ENCODE measurements at regions not wholly inside any gene's neighbourhood (a gene's known extent, or its start where the extent isn't known, plus 50 kb on each side); places are given as distances from the start of the nearest gene placed in this dataset.
A peak's percentile ranks its signal among the peaks of the same experiment; 100 is the strongest.

DNA sequence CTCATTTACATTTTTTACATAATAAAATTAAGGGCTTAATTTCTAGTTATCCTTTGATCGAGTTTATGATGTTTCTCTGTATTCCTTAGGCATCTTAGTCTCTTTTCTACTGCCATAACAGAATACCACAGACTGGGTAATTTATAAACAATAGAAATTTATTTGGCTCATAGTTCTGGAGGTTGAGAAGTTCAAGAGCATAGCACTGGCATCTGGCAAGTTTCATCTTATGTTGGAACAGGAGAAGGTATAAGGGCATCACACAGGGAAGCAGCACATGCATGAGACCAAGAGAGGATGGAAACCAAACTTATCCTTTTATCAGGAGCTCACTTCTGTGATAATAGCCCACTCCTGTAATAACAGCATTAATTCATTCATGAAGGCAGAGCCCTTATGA, 284.9 kb upstream of the COX7C start:
- no peak overlapping the region for H3K27ac ChIP-seq (ENCODE audit: low read depth, low read length)
- H3K27me3 ChIP-seq (ENCODE audit: control insufficient read depth, insufficient read depth, low read length): no peaks in the 10 kb centered on the region
- H3K4me3 ChIP-seq (ENCODE audit: low read depth, low read length): no peak overlapping the region
- no peaks in the 10 kb centered on the region for H3K4me1 ChIP-seq (ENCODE audit: control insufficient read depth, insufficient read depth, low read length)
- H3K9me3 ChIP-seq (ENCODE audit: control insufficient read depth, insufficient read depth, low read length): no peaks in the 10 kb centered on the region
- H3K36me3 ChIP-seq (ENCODE audit: control insufficient read depth, insufficient read depth, low read length): no peaks in the 10 kb centered on the region
- no peak for DNase-seq (ENCODE audit: low read depth in 4 of 6, low spot score in 6 of 6)
- no CpG with 5 or more reads among the region's 1 CpG for WGBS (ENCODE audit: insufficient coverage)

DNA sequence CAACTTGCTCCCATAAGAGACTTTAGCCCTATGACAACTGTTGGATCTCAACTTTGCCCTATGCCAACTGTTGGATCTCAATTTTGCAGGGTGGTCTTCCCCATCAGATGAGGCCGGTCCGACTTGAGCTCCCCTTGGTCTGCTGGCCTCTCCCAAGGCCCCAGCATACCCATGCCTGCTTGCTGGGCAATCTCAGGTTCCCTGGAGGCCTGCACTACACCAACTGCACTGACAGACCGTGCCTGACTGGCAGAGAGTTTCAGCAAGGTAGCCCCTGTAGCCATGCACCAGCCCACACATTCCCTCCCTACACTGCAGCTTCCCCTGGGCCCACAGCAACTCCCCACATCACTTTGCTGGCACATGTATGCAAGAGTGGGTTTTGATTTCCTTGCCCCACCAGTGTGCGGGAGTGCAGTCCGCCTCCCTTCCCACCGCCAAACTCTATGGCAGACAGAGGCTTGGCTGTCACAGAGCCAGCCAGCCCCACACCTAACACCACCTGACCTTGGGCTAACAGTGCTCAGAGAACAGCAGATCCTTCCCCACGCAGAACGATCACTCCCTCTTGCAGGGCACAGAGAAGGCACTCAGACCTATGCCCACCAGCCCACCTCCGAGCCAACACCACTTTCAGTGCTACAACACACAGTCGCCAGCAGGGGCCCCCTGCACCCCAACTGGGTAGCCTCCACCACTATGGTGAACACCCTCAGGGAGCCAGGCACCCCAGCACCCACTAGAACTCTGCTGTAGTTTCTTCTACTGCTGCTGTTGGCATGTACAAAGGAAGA, 279.9 kb upstream of the COX7C start:
- no peaks in the 10 kb centered on the region for H3K36me3 ChIP-seq (ENCODE audit: control insufficient read depth, insufficient read depth, low read length)
- no peaks in the 10 kb centered on the region for H3K27me3 ChIP-seq (ENCODE audit: control insufficient read depth, insufficient read depth, low read length)
- H3K27ac ChIP-seq (ENCODE audit: low read depth, low read length): no peak overlapping the region
- H3K4me1 ChIP-seq (ENCODE audit: control insufficient read depth, insufficient read depth, low read length): no peaks in the 10 kb centered on the region
- H3K9me3 ChIP-seq (ENCODE audit: control insufficient read depth, insufficient read depth, low read length): no peaks in the 10 kb centered on the region
- WGBS (ENCODE audit: insufficient coverage): 98% methylated on average over 10 of the region's 10 CpGs
- H3K4me3 ChIP-seq (ENCODE audit: low read depth, low read length): no peak overlapping the region
- no peak for DNase-seq (ENCODE audit: low read depth in 4 of 6, low spot score in 6 of 6)

DNA sequence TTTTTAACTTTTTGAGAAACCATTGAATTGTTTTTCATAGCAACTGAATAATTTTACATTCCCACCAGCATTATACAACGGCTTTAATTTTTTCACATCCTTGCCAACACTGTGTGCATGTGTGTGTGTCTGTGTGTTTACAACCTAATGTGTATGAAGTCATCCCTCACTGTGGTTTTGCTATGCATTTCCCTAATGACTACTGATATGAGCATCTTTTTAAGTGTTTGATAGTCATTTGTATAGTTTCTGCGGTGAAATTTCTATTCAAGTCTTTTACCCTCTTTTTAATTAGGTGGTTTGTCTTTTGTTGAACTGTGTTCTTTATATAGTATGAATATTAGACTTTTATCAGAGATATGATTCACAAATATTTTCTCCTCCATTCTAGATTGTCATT, 263.1 kb upstream of the COX7C start:
- DNase-seq (ENCODE audit: low read depth in 4 of 6, low spot score in 6 of 6): no peak
- no CpG with 5 or more reads among the region's 2 CpGs for WGBS (ENCODE audit: insufficient coverage)
- Histone ChIP-seq H3K27me3 (ENCODE audit: control insufficient read depth, insufficient read depth, low read length) (no peaks in the 10 kb centered on the region), H3K4me3 (ENCODE audit: low read depth, low read length) (no peak overlapping the region), H3K4me1 (ENCODE audit: control insufficient read depth, insufficient read depth, low read length) (no peaks in the 10 kb centered on the region), H3K27ac (ENCODE audit: low read depth, low read length) (no peak overlapping the region), H3K36me3 (ENCODE audit: control insufficient read depth, insufficient read depth, low read length) (no peaks in the 10 kb centered on the region), H3K9me3 (ENCODE audit: control insufficient read depth, insufficient read depth, low read length) (no peaks in the 10 kb centered on the region)

DNA sequence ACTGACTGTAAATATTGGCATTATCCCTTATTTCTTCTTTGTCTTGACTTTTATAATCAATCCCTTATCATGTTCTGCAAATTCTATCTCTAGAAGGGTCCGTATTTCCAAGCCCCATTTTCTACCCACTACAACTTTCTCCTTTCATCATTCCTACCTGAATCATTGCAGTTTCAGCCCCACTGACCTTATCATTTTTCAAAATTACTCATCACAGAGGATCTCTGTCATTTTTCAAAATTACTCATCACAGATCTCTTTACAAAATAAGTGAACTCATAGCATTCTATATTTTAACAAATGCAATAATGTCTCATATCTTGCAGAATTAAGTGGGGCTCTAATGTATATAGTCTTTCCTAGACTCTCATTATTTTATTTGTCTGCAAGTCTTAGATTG, 256.9 kb upstream of the COX7C start:
- Histone ChIP-seq H3K4me1 (ENCODE audit: control insufficient read depth, insufficient read depth, low read length) (no peaks in the 10 kb centered on the region), H3K27me3 (ENCODE audit: control insufficient read depth, insufficient read depth, low read length) (no peaks in the 10 kb centered on the region)
- WGBS (ENCODE audit: insufficient coverage): 95% methylated on average over 1 of the region's 1 CpG

DNA sequence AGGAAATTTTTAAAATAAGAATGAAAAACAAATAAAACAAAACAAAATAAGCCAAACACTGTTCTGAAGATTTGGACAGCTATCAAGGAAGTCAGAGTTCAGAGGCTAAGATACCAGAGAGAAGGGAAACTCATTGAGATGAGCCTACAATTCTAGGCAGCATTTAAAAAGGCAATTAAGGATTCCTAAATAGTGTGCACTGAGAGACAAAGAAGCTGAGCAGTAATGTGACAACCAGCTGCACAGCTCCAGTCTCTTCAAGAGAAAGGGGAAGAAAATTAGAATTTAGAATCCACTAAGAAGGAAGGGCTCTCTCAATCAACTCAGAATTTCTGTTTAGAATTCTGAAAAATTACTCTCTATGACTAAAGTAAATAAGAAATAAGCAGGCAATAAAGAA, 246.7 kb upstream of the COX7C start:
- H3K27me3 ChIP-seq (ENCODE audit: control insufficient read depth, insufficient read depth, low read length): no peaks in the 10 kb centered on the region
- no peaks in the 10 kb centered on the region for H3K36me3 ChIP-seq (ENCODE audit: control insufficient read depth, insufficient read depth, low read length)
- H3K4me3 ChIP-seq (ENCODE audit: low read depth, low read length): no peak overlapping the region
- H3K9me3 ChIP-seq (ENCODE audit: control insufficient read depth, insufficient read depth, low read length): peaks cover 3% of the 10 kb centered on the region
- H3K27ac ChIP-seq (ENCODE audit: low read depth, low read length): no peak overlapping the region
- DNase-seq (ENCODE audit: low read depth in 4 of 6, low spot score in 6 of 6): peak in 5 of 6 donors; percentile 1 to 70 (median 14)
- H3K4me1 ChIP-seq (ENCODE audit: control insufficient read depth, insufficient read depth, low read length): no peaks in the 10 kb centered on the region

More for the DNA sequence above, 256.9 kb upstream of the COX7C start:
- DNase-seq (ENCODE audit: low read depth in 4 of 6, low spot score in 6 of 6): no peak
- no peak overlapping the region for H3K4me3 ChIP-seq (ENCODE audit: low read depth, low read length)
- no peaks in the 10 kb centered on the region for H3K9me3 ChIP-seq (ENCODE audit: control insufficient read depth, insufficient read depth, low read length)
- no peak overlapping the region for H3K27ac ChIP-seq (ENCODE audit: low read depth, low read length)
- no peaks in the 10 kb centered on the region for H3K36me3 ChIP-seq (ENCODE audit: control insufficient read depth, insufficient read depth, low read length)

DNA sequence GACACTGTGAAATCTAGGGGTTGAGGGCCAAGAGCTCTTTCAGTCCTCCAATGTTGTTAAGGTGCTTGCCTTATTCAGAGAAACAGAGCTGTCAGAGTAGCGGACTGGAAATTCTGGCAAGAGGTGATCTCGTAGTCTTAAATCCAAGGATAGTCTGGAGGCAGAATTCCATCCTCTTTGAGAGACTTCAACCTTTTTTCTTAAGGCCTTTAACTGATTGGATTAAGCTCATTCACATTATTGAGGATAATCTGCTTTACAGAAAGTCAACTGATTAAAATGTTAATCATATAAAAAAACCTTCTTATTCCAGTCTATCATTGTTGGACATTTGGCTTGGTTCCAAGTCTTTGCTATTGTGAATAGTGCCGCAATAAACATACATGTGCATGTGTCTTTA, 243.1 kb upstream of the COX7C start:
- no peak overlapping the region for H3K4me3 ChIP-seq (ENCODE audit: low read depth, low read length)
- WGBS (ENCODE audit: insufficient coverage): 80% methylated on average over 1 of the region's 3 CpGs

DNA sequence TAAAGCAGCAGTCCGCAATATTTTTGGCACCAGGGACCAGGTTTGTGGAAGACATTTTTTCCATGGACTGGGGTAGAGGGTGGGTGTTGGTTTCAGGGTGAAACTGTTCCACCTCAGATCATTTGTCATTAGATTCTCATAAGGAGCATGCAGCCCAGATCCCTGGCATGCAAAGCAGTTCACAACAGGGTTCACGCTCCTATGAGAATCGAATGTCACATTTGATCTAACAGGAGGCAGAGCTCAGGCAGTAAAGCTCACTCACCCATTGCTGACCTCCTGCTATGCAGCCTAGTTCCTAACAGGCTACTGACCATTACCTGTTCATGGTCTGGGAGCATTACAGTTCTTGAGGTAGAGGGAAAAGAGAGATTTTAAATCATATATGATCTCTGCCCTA, 241.5 kb upstream of the COX7C start:
- no peaks in the 10 kb centered on the region for H3K4me1 ChIP-seq (ENCODE audit: control insufficient read depth, insufficient read depth, low read length)
- peaks cover 3% of the 10 kb centered on the region for H3K9me3 ChIP-seq (ENCODE audit: control insufficient read depth, insufficient read depth, low read length)

More for the DNA sequence above, 243.1 kb upstream of the COX7C start:
- no peaks in the 10 kb centered on the region for H3K27me3 ChIP-seq (ENCODE audit: control insufficient read depth, insufficient read depth, low read length)
- H3K4me1 ChIP-seq (ENCODE audit: control insufficient read depth, insufficient read depth, low read length): no peaks in the 10 kb centered on the region
- DNase-seq (ENCODE audit: low read depth in 4 of 6, low spot score in 6 of 6): peak in 1 of 6 donors; percentile 14
- peaks cover 3% of the 10 kb centered on the region for H3K9me3 ChIP-seq (ENCODE audit: control insufficient read depth, insufficient read depth, low read length)
- no peak overlapping the region for H3K27ac ChIP-seq (ENCODE audit: low read depth, low read length)
- no peaks in the 10 kb centered on the region for H3K36me3 ChIP-seq (ENCODE audit: control insufficient read depth, insufficient read depth, low read length)

DNA sequence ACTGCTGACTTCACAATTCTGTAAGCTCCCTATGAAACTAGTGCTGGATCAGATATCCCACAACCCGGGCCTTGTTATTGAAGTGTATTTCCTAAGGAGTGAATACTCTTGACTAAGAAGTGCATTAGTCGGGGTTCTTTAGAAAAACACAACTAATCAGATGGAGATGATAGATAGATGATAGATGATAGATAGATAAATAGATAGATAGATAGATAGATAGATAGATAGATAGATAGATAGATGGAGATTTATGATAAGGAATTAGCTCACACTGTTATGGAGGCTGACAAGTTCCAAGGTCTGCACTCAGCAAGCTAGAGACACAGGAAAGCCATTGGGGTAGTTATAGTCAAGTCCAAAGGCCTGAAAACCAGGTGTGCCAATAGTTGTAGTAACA, 214.6 kb upstream of the COX7C start:
- WGBS (ENCODE audit: insufficient coverage): no CpG with 5 or more reads among the region's 2 CpGs
- H3K27ac ChIP-seq (ENCODE audit: low read depth, low read length): no peak overlapping the region
- H3K36me3 ChIP-seq (ENCODE audit: control insufficient read depth, insufficient read depth, low read length): no peaks in the 10 kb centered on the region
- H3K4me1 ChIP-seq (ENCODE audit: control insufficient read depth, insufficient read depth, low read length): no peaks in the 10 kb centered on the region
- no peak overlapping the region for H3K4me3 ChIP-seq (ENCODE audit: low read depth, low read length)
- no peaks in the 10 kb centered on the region for H3K27me3 ChIP-seq (ENCODE audit: control insufficient read depth, insufficient read depth, low read length)
- no peaks in the 10 kb centered on the region for H3K9me3 ChIP-seq (ENCODE audit: control insufficient read depth, insufficient read depth, low read length)
- DNase-seq (ENCODE audit: low read depth in 4 of 6, low spot score in 6 of 6): no peak

More for the DNA sequence above, 241.5 kb upstream of the COX7C start:
- WGBS (ENCODE audit: insufficient coverage): 89% methylated on average over 2 of the region's 3 CpGs
- Histone ChIP-seq H3K4me3 (ENCODE audit: low read depth, low read length) (no peak overlapping the region), H3K27ac (ENCODE audit: low read depth, low read length) (no peak overlapping the region), H3K27me3 (ENCODE audit: control insufficient read depth, insufficient read depth, low read length) (no peaks in the 10 kb centered on the region), H3K36me3 (ENCODE audit: control insufficient read depth, insufficient read depth, low read length) (no peaks in the 10 kb centered on the region)
- DNase-seq (ENCODE audit: low read depth in 4 of 6, low spot score in 6 of 6): no peak

DNA sequence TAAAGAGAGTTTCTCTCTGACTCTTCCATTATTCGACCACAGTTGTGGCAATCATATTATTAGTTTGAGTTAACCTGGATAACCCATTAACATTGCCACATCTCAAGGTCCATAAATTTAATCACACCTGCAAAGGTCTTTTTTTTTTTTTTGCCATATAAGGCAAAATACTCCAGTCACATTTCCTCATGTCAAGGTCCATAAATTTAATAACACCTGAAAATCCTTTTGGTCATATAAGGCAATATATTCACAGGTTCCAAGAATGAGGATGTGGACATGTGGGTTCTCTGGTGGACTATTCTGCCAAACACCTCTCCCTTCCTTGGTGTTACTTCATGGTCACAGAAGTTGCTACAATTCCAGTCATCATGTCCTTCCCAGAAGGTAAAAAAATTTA, 213.5 kb upstream of the COX7C start:
- no peak overlapping the region for H3K27ac ChIP-seq (ENCODE audit: low read depth, low read length)
- no peaks in the 10 kb centered on the region for H3K27me3 ChIP-seq (ENCODE audit: control insufficient read depth, insufficient read depth, low read length)
- no peaks in the 10 kb centered on the region for H3K4me1 ChIP-seq (ENCODE audit: control insufficient read depth, insufficient read depth, low read length)
- H3K9me3 ChIP-seq (ENCODE audit: control insufficient read depth, insufficient read depth, low read length): no peaks in the 10 kb centered on the region
- WGBS (ENCODE audit: insufficient coverage): no CpG with 5 or more reads among the region's 1 CpG
- H3K4me3 ChIP-seq (ENCODE audit: low read depth, low read length): no peak overlapping the region
- no peaks in the 10 kb centered on the region for H3K36me3 ChIP-seq (ENCODE audit: control insufficient read depth, insufficient read depth, low read length)
- DNase-seq (ENCODE audit: low read depth in 4 of 6, low spot score in 6 of 6): no peak

DNA sequence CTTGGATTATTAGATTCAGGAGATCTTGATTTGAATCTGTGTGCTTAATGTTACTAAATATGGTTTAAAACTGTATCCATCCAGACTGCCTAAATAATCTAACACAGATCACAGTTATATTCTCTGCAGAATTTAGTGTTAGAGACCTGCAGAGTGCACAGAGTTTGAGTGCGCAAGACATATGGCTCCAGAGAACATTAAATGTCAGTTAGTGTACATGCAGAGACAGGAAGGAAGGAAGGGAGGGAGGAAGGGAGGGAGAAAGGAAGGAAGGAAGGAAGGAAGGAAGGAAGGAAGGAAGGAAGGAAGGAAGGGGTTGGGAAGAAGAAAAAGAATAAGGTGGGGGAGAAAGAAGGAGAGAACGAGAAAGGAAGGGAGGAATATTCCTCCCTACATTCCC, 210.0 kb upstream of the COX7C start:
- Histone ChIP-seq H3K4me3 (ENCODE audit: low read depth, low read length) (no peak overlapping the region), H3K9me3 (ENCODE audit: control insufficient read depth, insufficient read depth, low read length) (no peaks in the 10 kb centered on the region), H3K36me3 (ENCODE audit: control insufficient read depth, insufficient read depth, low read length) (no peaks in the 10 kb centered on the region), H3K4me1 (ENCODE audit: control insufficient read depth, insufficient read depth, low read length) (no peaks in the 10 kb centered on the region), H3K27ac (ENCODE audit: low read depth, low read length) (no peak overlapping the region), H3K27me3 (ENCODE audit: control insufficient read depth, insufficient read depth, low read length) (no peaks in the 10 kb centered on the region)
- WGBS (ENCODE audit: insufficient coverage): 93% methylated on average over 1 of the region's 2 CpGs
- no peak for DNase-seq (ENCODE audit: low read depth in 4 of 6, low spot score in 6 of 6)

Measured in spinal cord (tissue), 9 donors.